NCI-H128 (cell line): ENCODE measurements at regions not wholly inside any gene's neighbourhood (a gene's known extent, or its start where the extent isn't known, plus 50 kb on each side); places are given as distances from the start of the nearest gene placed in this dataset.

Experiments used
- DNase-seq: peaks from one replicate; lab custom pipeline; 2025; ENCODE audit not compliant: unreplicated experiment; lab: John Stamatoyannopoulos, UW

DNA sequence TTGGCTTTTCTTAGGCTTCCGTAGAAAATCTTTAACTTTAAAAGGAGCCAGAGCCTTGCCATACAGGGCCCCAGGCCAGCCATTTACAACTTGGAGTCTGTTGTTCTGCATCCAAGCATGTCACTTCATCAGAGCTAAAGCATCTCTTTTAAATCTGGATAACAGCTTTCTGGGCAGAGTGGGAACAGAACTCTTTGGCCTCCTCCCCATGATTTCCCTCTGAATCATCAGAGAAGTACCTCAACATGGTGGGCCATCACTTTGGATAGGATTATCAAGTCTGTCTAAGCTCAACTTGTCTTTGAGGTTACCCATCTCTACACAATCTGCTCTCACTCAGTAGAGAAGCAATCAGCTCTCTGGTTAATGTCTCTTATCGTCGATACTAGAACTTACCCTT, 170.9 kb downstream of the SLC6A15 start:
- no peak for DNase-seq

DNA sequence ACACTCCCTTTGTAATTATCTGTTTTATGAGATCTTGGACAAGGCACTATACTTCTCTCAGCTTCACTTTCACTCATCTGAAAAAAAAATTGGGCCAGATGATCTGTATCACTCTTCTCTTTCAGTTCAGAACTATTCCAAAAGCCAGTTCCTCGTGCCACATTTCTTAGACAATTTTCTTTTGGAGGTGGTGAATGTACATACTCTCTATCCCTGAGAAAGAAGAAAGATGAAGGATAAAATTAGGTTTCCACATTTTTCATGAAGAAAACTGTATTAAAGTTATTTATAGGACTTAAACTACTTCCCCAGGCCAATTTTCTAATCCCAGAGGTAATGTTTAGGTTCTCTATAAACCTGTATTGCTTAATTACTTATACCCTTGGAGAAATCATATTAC, 171.6 kb downstream of the SLC6A15 start:
- DNase-seq = no peak

DNA sequence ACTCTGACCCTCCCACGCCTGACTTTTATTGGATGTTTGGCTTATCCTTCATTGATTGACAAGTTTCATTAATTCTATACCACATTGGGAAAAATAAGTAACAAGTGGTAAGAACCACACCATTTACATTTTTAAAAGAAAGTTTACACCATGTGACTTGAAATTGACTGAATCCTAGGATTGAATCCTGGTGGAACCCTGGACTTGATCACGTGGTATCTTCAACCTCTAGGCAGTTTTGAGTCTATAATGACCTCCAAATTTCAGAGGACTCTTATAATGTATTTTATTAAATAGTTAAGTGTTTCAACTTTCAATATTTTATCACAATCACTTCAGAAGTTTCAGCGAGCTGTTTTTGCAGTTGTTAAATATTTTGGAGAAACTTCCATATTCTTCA, 172.0 kb downstream of the SLC6A15 start:
- no peak for DNase-seq

DNA sequence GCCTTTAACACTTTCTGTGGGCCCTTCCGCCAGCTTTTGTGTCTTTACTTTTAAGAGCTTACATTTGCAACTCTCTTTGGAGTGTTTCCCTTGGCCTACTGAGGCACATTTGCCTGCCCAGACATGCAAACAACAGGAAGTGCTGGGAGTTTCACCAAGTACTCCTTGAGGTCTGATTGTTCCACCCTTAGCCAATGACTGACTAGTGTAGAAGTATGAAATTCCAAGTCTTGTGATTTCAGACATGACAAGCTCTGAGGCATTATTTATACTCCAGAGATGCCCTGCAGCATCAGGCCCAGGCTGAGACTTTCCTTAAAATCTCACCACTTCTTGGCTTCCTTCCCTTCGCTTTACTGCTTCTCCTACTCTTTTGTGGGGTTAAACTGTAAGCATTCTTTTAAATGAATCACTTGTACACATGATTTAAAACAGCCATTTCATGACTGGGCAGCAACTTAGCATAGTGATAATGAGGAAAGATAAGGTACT, 174.1 kb downstream of the SLC6A15 start:
- DNase-seq = no peak

DNA sequence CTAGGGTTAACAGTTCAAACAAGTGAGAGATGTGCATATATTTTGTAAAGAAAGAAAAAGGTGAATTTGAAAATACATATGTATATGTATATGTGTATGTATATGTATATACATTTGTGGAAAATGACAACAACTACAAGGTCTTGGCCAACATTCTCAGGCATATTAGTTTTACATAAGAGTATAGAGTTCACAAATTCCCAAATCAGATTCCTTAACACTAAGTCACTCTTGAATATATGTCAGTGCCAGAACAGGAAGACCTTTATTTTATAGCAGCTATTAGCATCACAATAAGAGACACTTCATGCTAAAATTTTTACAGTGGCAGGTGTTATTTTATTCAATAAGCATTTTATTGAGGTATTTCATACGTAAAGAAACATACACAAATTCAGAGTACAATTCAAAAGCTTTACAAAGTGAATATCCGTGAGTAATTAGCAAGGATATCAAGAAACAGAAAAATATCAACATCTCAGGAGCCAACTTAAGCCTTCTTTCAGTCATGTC, 179.7 kb downstream of the SLC6A15 start:
- no peak for DNase-seq

DNA sequence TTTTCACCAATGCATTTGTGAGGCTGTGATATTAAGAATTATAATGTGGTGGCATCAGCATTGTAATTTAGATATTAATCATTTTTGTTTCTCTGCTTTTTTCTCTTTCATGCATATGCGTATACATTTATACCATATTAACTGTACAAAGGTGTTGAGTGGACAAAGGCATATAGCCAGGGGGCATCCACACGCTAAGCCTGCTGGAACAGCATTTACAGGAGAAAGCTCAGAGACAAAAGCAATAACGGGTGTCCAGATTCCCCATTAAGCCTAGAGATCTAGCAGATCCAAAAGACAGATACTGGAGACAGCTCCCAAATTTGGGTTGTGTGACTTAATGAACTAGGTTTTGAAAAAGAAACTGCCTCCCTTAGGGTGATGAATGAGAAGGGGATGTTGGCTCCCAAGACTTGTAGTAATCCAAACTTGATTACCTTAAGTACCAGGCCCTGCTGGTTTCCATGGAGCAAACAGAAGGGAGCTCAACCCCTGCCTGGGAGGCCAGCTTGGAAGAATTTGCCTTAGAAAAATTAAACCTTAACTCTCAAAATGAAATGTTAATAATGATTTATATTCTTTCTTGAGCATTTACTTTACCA, 181.9 kb downstream of the SLC6A15 start:
- DNase-seq = no peak

DNA sequence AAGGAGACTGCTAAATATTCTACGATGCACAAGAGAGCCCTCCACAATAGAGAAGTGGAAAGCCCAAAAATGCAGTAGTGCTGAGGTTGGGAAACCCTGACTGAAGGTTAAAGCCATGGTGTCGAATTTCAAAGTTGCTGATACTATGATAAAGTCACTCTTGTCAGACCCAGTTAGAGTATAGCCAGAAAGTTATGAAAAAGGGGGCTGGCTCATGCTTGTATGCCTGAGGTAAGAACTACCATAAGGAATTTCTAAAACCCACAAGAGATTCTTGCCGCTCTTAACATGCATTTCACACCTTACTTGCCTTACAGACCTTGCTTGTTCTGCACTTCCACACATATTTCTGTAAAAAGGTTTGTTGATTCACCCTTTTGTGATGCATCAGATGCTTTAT, 184.6 kb downstream of the SLC6A15 start:
- DNase-seq = no peak

DNA sequence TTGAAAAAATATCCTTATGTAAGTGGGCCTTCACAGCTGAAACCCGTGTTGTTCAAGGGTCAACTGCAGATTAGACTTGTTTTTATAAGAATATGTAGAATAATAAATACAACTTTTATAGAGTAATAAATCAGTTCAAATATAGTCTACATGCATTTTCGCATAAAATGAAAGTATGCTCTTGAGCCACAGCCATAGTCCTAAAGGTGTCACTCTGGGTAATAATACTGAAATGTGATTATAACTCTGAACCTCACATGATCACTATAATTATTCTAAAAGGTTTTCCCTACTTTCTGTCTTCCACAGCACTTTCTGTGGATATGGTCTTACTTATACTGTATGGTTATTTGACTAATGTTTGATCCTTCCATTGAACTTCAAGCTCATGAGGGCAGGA, 185.8 kb downstream of the SLC6A15 start:
- no peak for DNase-seq

DNA sequence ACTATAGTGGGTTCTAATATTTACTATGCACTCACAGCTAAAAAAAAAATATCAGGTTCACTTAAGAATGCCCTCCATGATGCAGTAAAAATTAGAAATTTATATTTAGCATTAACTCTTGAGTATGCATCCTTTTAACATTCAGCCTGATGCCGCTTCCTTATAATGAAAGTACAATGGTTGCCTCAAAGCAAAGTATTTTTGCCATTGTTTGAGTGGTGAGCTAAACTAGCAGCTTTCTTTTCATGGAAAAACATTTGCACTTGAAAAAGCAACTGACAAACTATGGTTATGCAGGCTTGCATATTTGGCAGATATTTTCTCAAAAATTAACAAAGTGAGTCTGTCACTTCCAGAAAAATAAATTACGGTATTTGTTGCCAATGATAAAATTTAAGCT, 188.6 kb downstream of the SLC6A15 start:
- DNase-seq = no peak

DNA sequence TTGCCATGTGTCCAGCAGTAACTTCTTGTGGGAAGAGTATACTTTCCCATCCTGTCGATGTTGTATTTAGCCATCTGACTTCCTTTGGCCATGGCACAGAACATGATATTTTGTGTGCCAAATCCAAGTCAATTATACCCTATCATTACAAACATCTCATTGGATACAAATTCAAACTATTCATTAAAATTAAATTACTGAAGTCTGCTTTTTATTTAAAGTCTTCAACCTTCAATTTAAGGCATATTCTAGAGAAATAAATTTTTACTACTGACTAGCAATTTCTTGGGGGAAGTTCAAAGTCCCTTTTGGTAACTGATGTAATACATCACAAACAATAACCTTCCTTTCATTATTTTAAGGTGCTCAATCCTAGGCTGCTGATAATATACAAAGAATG, 192.6 kb downstream of the SLC6A15 start:
- DNase-seq = no peak

DNA sequence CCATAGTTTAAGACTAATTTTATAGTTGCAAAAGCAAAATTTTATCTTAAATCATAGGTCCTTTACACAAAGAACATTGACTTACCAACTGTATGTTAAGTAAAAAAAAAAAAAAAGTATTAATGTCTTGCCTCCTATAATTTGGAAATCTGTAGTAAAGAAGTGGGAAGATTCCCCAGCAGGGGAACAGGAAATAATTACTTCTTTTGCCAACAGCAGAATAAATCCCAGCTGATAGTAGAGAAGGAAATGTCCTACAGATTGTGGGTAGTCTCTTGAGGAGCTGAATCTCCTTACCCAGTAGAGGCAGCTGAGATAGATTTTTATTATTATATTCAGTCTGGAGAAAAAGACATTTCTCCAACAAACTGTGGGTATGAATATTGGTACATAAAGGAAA, 193.7 kb downstream of the SLC6A15 start:
- DNase-seq = no peak

DNA sequence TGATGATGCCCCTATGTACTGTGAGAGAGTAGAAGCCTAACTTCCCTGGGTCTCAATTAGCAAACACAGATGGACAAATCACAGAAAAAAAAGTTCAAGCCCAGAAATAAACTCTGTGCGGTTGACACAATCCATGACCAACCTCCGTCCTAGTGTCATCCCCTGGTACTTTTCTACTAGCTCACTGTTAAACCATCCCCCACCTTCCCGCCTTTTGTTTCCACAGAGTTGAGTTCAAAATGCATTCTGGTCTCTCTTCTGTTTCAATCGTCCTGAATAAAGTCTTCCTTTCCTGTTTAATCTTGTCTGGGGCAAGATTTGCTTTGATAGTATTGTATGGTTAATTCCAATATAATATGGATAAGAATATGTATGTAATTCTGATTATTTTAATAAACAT, 199.9 kb downstream of the SLC6A15 start:
- no peak for DNase-seq

DNA sequence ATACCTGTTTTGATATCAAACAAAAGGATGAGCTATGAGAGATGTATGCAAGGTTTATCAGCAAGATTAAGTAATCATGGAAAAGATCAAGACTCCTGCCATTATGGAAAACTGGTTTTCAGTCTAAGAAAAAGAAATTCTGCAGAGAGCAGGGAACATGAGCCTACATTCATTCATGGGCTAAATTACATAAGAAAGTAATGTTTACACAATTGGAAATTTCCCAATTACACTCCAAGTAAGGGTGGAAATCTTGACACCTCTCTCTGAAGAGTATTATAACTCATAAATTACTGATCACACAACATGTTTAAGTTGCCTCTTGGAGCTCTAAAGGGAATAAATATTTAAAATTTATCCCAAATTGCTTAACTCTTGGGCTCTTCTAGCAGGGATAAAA, 206.2 kb downstream of the SLC6A15 start:
- DNase-seq = no peak

DNA sequence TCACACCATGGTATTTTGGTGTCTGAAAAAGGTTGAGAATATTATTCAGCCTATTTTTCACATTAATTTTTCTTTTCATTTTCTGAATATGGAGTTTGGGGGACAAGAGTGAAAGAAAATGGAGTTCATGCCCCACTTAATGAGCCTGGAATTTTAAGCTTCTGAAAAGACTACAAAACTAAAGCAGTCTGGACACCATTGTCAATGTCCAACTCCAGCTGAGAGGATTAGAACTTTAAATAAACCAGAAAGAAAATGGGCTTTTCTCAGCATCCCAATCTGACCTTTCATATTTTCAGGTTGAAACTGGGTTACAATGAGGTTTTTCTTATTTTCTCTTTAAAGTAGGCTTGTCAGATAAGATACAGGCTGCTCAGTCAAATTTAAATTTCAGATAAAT, 207.7 kb downstream of the SLC6A15 start:
- no peak for DNase-seq

DNA sequence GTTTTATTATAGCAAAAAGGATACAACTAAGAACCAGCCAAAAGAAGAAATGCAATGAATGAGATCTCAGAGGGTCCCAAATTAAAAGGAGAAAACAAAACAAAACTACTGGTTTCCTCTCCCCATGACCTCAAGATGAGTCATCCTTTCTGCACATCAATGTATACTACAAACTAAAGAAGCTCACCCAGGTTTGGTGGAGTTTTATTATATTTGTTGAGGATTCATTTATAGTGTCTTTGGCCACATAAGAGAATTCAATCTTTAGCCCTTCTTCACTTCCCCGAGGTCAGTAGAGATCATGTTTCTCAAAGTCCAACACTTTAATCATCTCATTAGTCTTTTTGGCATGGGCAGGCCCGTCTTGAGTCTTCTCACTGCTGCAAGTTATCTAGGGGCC, 210.6 kb downstream of the SLC6A15 start:
- DNase-seq = no peak

DNA sequence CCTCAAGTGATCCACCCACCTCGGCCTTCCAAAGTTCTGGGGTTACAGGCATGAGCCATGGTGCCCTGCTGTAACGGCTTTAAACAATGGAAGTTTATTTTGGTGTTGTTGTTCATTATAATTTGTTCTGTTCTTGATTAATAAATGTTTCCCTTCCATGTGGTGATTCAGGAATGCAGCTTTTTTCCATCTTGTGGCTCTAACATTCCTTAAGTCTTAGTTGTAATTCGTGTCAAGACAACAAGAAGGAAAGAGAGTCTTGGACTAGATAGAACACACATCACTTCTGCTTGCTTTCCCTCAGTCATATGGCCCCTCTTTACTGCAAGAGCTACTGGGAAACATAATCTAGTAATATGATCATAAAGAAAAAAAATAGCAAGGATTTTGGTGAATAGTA, 211.6 kb downstream of the SLC6A15 start:
- DNase-seq = no peak

DNA sequence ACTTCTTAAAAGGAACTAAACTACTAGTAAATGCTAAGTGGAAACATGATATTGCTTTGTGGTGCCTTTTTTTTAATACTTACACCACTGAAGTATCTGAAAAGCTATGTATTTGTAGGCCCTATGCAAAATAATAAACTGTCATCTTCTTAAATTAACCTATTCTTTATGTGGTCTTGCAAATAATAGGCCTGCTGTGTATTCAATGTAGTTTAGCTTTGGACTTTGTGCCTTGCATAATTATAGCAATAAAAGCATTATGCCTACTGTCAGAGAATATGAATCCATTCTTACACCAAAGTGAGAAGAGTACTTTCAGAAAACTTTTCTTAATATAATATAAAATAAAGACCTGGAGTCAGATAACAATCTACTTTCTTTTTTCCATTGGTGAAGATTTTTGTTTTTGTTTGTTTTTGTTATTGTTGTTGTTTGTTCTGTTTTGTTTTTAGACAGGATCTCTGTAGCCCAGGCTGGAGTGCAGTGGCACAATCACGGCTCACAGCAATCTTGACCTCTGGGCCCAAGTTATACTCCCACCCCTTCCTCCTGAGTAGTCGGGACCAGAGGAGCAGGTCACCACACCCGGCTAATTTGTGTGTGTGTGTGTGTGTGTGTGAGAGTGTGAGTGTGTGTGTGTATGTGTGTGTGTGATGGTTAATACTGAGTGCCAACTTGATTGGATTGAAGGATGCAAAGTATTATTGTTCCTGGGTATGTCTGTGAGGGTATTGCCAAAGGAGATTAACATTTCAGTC, 213.8 kb downstream of the SLC6A15 start:
- no peak for DNase-seq

DNA sequence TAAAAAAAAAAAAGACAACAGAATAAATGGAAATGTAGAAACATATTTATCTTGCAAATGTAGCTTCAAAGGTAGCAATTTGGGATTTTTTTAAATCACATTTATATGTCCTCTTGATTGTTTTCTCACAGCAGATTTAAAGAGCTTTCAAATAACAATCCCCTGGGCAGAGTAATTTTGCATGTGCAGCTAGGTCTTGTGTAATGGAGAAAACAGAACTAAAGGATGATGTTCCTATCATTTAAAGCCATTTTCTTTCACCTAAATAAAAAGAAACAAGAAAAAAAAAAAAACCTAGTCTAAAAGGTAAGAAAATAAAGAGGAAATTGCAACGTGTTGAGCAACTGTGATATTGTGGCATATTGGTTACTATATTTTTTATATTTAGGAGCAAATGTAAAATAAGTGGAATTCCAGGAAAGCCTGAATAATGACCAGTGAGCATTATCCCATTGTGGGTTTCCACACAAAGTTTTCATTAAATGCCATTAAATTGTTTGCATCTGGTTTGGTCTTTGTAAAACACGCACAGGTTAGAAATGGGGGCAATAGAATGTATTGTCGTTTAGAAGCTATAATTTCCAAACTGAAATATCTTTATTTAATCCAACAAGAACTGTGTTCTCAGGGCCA, 215.6 kb downstream of the SLC6A15 start:
- no peak for DNase-seq

DNA sequence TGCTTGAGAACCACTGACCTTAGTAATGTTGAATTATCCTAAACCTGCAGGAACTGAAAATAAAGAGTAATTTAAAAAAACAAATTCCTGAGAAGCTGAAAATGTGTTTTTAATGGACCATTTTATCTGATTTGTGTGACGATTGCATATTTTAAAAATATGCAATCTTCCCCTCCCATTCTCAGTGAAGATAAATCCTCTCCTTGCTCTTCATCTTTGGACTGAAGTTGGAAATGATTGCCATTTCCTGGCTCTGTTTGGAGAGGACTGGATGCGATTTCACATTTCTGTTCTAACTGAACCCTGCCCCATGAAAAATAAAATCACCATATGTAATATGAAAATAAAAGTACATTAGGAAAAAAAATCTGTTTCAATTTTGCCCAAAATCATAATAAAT, 216.3 kb downstream of the SLC6A15 start:
- no peak for DNase-seq

DNA sequence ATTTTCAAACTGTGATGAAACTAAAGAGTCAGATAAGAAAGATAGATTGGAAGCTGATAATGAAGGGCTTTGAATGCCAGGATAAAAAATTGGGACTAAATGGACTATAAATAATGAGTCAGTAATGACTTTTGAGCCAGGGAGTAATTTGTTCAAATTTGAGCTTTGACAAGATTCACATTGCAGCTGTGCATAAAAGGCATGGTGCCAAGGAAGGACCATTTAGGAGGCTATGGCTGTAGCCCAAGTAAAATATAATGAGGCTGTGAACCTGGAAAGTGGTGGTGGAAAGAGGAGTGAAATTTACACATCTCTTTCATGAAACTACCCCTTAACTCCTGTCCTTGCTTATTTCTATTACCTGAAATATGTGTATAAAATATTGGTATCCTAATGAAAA, 218.5 kb downstream of the SLC6A15 start:
- no peak for DNase-seq

DNA sequence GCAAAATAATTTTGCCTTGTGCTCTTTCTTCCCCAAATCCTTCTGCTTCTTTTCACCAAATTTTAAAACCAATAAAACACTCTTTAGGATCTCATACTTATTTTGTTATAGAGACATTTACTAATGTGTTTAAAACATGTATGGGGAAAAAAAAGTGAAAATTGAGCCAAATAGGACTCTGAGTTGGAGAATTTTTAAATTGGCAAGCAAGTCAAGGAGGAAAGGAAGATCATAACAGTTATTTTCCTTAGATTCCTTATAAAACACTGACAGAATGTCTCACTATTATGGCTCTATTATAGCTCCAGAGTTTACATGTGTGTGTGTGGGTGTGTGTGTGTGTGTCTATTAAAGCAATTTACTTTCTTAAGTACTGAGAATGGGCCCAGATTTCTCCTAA, 220.5 kb downstream of the SLC6A15 start:
- DNase-seq = no peak

DNA sequence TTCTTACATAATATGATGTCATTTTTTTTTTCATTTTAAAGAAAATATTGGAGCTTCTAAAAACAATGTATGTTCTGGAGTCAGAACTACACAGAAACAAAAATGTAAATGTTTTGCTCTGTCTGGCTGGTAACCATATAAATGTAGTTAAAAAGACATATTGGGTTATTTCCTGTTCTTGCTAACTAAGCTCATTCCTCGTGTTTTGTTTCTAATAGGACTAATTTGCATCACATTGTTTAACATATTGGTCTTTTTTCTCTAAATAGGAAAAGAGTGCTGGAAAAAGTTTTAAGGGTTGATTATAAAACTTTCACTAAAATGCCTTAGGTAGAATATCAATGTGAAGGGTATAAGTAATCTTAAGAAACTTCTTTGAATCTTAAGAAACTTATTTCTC, 221.3 kb downstream of the SLC6A15 start:
- DNase-seq = no peak
